Caco-2 (cell line): ENCODE measurements at regions not wholly inside any gene's neighbourhood (a gene's known extent, or its start where the extent isn't known, plus 50 kb on each side); places are given as distances from the start of the nearest gene placed in this dataset.

Experiments used
- BruUV-seq: library from RNA; stranded (reverse); fragments of 400-500 nt; replicated peaks from 2 replicates; lab custom pipeline; 2021; lab: Mats Ljungman, UMichigan
- CTCF ChIA-PET: fragments of 300-600 bp; sonication (Branson Sonifier 250); formaldehyde crosslinking; loops from one replicate; lab custom pipeline; 2022; ENCODE audit warnings: antibody characterized with exemption; lab: Charles Lee
- POLR2A ChIA-PET: fragments of 300-600 bp; sonication (Branson Sonifier 250); formaldehyde crosslinking; loops from one replicate; lab custom pipeline; 2022; ENCODE audit warnings: antibody characterized with exemption; lab: Charles Lee
- DNase-seq, 2 experiments: peaks; one replicate each; pipeline versions ENCODE4 v3.0.0 to v3.0.0-alpha.2; 2020 to 2022
- H3K27me3 ChIP-seq: replicated peaks from 2 replicates; pipeline ENCODE4 v1.6.0; 2011; ENCODE audit warnings: low read length; ENCODE audit not compliant: control insufficient read depth, insufficient read depth
- H3K36me3 ChIP-seq: 2 replicates; pipeline ENCODE4 v1.5.1; 2011; ENCODE audit warnings: low read length; ENCODE audit not compliant: control insufficient read depth, insufficient read depth
- H3K4me1 ChIP-seq: fragments of 250-450 bp; sonication (Bioruptor Pico); 2 replicates; pipeline ENCODE4 v1.5.1; 2020; ENCODE audit warnings: mild to moderate bottlenecking
- H3K4me3 ChIP-seq: 2 replicates; pipeline ENCODE4 v1.5.1; 2011; ENCODE audit warnings: low read depth, mild to moderate bottlenecking, control low read depth, low read length
- H3K9me3 ChIP-seq: fragments of 250-450 bp; sonication (Bioruptor Pico); 2 replicates; pipeline ENCODE4 v1.5.1; 2020; ENCODE audit warnings: mild to moderate bottlenecking, moderate library complexity
- H3K27ac Mint-ChIP-seq: one replicate; pipeline ENCODE4 v1.8.0; 2022; ENCODE audit warnings: mixed read lengths; ENCODE audit not compliant: unreplicated experiment
- H3K27me3 Mint-ChIP-seq: one replicate; pipeline ENCODE4 v1.8.0; 2022; ENCODE audit warnings: mixed read lengths; ENCODE audit not compliant: insufficient read depth, unreplicated experiment
- H3K36me3 Mint-ChIP-seq: one replicate; pipeline ENCODE4 v1.8.0; 2022; ENCODE audit warnings: mild to moderate bottlenecking, mixed read lengths; ENCODE audit not compliant: insufficient read depth, unreplicated experiment
- H3K4me1 Mint-ChIP-seq: one replicate; pipeline ENCODE4 v1.8.0; 2022; ENCODE audit warnings: low read depth, mixed read lengths; ENCODE audit not compliant: unreplicated experiment
- H3K4me3 Mint-ChIP-seq: one replicate; pipeline ENCODE4 v1.8.0; 2022; ENCODE audit warnings: mild to moderate bottlenecking, moderate library complexity, mixed read lengths; ENCODE audit not compliant: unreplicated experiment
- H3K9me3 Mint-ChIP-seq: one replicate; pipeline ENCODE4 v1.8.0; 2022; ENCODE audit warnings: mixed read lengths; ENCODE audit not compliant: unreplicated experiment
- intact Hi-C: fragments of 100-400 bp; cut with micrococcal nuclease; formaldehyde crosslinking; loops from one replicate; pipeline ENCODE4 v1.10.0; 2022; ENCODE audit not compliant: unreplicated experiment
- TF ChIP-seq, protein P1 (sequence below), 2 experiments: fragments of 200-600 bp in 1 of 2; IDR thresholded peaks; 1 replicate in 1 of 2; 2 replicates in 1 of 2; pipeline versions ENCODE4 v1.5.1 to v1.8.0; 2011 to 2022; ENCODE audit warnings: antibody characterized with exemption in 1 of 2, control low read depth in 1 of 2, inconsistent platforms in 1 of 2, low read depth in 1 of 2, low read length in 1 of 2, mild to moderate bottlenecking in 1 of 2, moderate library complexity in 1 of 2; ENCODE audit not compliant: insufficient read depth in 1 of 2, severe bottlenecking in 1 of 2, unreplicated experiment in 1 of 2

DNA sequence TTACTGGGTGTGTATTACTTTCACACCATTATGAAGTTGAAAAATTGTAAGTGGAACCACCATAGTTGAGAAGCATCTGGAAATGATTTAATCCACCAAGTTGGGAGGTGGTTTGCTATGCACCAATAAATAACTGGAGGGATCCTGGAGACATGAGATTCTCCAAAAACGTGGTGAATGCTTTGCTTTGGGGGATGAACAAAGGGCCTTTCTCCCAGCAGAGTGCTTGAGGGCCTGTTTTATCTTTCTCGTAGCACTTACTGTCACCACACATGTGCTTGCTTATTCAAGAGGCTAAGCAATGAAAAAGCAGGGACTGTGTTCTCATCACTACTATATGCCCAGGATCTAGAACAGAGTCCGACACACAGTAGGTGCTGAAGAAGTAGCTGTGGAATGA lies 371.1 kb downstream of the DHX35 start:
- no peak overlapping the region for H3K4me3 Mint-ChIP-seq
- POLR2A ChIA-PET = no interaction called here
- Histone ChIP-seq H3K4me3 (no peak overlapping the region), H3K36me3 (no peaks in the 10 kb centered on the region), H3K9me3 (no peaks in the 10 kb centered on the region), H3K27me3 (no peaks in the 10 kb centered on the region), H3K4me1 (no peaks in the 10 kb centered on the region)
- H3K27me3 Mint-ChIP-seq = peaks cover 33% of the 10 kb centered on the region
- CTCF ChIA-PET = no interaction called here
- no TSS peak for BruUV-seq
- intact Hi-C loops = no loop called here
- no peak for DNase-seq
- TF ChIP-seq, protein P1, sequence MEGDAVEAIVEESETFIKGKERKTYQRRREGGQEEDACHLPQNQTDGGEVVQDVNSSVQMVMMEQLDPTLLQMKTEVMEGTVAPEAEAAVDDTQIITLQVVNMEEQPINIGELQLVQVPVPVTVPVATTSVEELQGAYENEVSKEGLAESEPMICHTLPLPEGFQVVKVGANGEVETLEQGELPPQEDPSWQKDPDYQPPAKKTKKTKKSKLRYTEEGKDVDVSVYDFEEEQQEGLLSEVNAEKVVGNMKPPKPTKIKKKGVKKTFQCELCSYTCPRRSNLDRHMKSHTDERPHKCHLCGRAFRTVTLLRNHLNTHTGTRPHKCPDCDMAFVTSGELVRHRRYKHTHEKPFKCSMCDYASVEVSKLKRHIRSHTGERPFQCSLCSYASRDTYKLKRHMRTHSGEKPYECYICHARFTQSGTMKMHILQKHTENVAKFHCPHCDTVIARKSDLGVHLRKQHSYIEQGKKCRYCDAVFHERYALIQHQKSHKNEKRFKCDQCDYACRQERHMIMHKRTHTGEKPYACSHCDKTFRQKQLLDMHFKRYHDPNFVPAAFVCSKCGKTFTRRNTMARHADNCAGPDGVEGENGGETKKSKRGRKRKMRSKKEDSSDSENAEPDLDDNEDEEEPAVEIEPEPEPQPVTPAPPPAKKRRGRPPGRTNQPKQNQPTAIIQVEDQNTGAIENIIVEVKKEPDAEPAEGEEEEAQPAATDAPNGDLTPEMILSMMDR (IDR thresholded peaks at IDR 0.05; ENCODE audit: insufficient read depth in 1 of 2, low read depth in 1 of 2, low read length in 1 of 2, severe bottlenecking in 1 of 2, unreplicated experiment in 1 of 2) = no peak
- no peaks in the 10 kb centered on the region for H3K4me1 Mint-ChIP-seq
- H3K36me3 Mint-ChIP-seq = no peaks in the 10 kb centered on the region
- H3K27ac Mint-ChIP-seq = no peak overlapping the region
- no peaks in the 10 kb centered on the region for H3K9me3 Mint-ChIP-seq

DNA sequence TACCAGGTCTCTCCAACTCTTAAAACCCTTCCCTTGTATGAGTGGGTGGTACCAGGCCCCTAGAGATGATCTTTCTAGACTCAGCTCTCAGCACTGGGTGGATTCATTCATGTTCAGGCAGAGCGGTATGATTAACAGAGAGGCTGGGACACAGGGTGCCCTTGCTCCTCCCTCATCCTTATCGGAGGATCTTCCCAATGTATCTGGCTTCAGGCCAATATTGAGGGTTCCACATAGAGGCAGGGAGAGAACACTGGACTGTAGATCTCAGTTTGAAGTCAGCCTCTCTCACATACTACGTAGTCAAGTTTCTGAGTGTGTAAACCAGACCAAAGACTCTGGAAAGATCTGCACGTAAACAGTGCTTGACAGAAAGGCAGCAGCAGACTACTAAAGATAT lies 366.2 kb downstream of the DHX35 start:
- no peak overlapping the region for H3K4me3 Mint-ChIP-seq
- Histone ChIP-seq H3K27me3 (no peaks in the 10 kb centered on the region), H3K4me1 (no peaks in the 10 kb centered on the region), H3K9me3 (no peaks in the 10 kb centered on the region), H3K4me3 (no peak overlapping the region), H3K36me3 (no peaks in the 10 kb centered on the region)
- TF ChIP-seq, protein P1 (IDR thresholded peaks at IDR 0.05; ENCODE audit: insufficient read depth in 1 of 2, low read depth in 1 of 2, low read length in 1 of 2, severe bottlenecking in 1 of 2, unreplicated experiment in 1 of 2) = no peak
- no TSS peak for BruUV-seq
- DNase-seq = no peak
- CTCF ChIA-PET = no interaction called here
- no peaks in the 10 kb centered on the region for H3K36me3 Mint-ChIP-seq
- POLR2A ChIA-PET = no interaction called here
- H3K27ac Mint-ChIP-seq = no peak overlapping the region
- no peaks in the 10 kb centered on the region for H3K4me1 Mint-ChIP-seq
- peaks cover 21% of the 10 kb centered on the region for H3K27me3 Mint-ChIP-seq
- intact Hi-C loops = no loop called here
- H3K9me3 Mint-ChIP-seq = no peaks in the 10 kb centered on the region

DNA sequence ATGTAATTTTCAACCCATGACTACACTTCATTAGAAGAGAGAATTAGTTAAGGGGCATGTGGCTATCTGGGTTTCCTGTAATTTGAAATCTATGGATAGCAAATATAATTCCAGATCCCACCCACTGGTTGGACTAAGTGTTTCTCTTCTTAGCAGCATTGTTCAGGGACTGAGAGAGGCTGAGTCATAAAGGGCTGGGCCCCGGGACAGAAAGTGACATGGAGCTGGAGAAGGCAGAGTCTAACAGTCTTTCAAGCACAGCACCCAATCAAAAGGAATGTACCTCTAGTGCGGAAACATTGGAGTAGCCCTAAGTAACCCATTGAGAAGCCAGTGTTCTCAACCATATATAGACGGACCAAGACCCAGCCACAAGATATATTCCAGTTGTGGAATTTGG lies 363.9 kb downstream of the DHX35 start:
- BruUV-seq = no TSS peak
- no peaks in the 10 kb centered on the region for H3K4me1 Mint-ChIP-seq

More for the DNA sequence above, 363.9 kb downstream of the DHX35 start:
- H3K27ac Mint-ChIP-seq = no peak overlapping the region
- intact Hi-C loops = no loop called here
- H3K4me1 ChIP-seq = no peaks in the 10 kb centered on the region
- ChIA-PET CTCF (no interaction called here), POLR2A (no interaction called here)
- no peaks in the 10 kb centered on the region for H3K36me3 ChIP-seq
- H3K4me3 ChIP-seq = no peak overlapping the region
- TF ChIP-seq, protein P1 (IDR thresholded peaks at IDR 0.05; ENCODE audit: insufficient read depth in 1 of 2, low read depth in 1 of 2, low read length in 1 of 2, severe bottlenecking in 1 of 2, unreplicated experiment in 1 of 2) = no peak
- peaks cover 23% of the 10 kb centered on the region for H3K27me3 Mint-ChIP-seq
- no peaks in the 10 kb centered on the region for H3K27me3 ChIP-seq
- no peaks in the 10 kb centered on the region for H3K9me3 Mint-ChIP-seq
- DNase-seq = no peak
- H3K9me3 ChIP-seq = no peaks in the 10 kb centered on the region
- H3K4me3 Mint-ChIP-seq = no peak overlapping the region
- H3K36me3 Mint-ChIP-seq = no peaks in the 10 kb centered on the region
